IMR-90 (cell line): ENCODE measurements at regions not wholly inside any gene's neighbourhood (a gene's known extent, or its start where the extent isn't known, plus 50 kb on each side); places are given as distances from the start of the nearest gene placed in this dataset.

Experiments used
- ATAC-seq: fragments of 200-7000 bp; cut with Tn5 transposase; 2 replicates; pipeline ENCODE4 v1.9.1; 2020; ENCODE audit warnings: low read depth, mild to moderate bottlenecking, moderate library complexity
- BruUV-seq: library from RNA; stranded (reverse); fragments of 400-500 nt; replicated peaks from 2 replicates; lab custom pipeline; 2021; lab: Mats Ljungman, UMichigan
- CTCF ChIA-PET: fragments of 300-600 bp; formaldehyde crosslinking; extraction: SDS; loops from one replicate; lab custom pipeline; 2021; ENCODE audit warnings: antibody characterized with exemption; lab: Yijun Ruan, JAX
- POLR2A ChIA-PET: fragments of 300-600 bp; sonication (Branson Sonifier 250); formaldehyde crosslinking; loops from one replicate; lab custom pipeline; 2022; ENCODE audit warnings: antibody characterized with exemption; ENCODE audit not compliant: unreplicated experiment; lab: Charles Lee
- DNase-seq: peaks from one replicate; pipeline ENCODE4 v3.0.0; 2013
- H2AFZ ChIP-seq: replicated peaks from 2 replicates; pipeline ENCODE3; 2013; ENCODE audit warnings: low read length, mild to moderate bottlenecking; ENCODE audit not compliant: poor library complexity
- H2AK5ac ChIP-seq: 2 replicates; pipeline ENCODE4 v1.6.1; 2013; ENCODE audit warnings: low read depth, low read length, inconsistent platforms
- H2AK9ac ChIP-seq: replicated peaks from 2 replicates; pipeline ENCODE3; 2013; ENCODE audit warnings: mild to moderate bottlenecking, low read depth, low read length, moderate library complexity; ENCODE audit not compliant: poor library complexity
- H2BK120ac ChIP-seq: 2 replicates; pipeline ENCODE4 v1.6.1; 2013; ENCODE audit warnings: low read depth, low read length, inconsistent platforms
- H2BK15ac ChIP-seq: 3 replicates; pipeline ENCODE4 v1.6.1; 2013; ENCODE audit warnings: low read depth, low read length, inconsistent platforms
- H2BK20ac ChIP-seq: 2 replicates; pipeline ENCODE4 v1.6.1; 2013; ENCODE audit warnings: low read depth, mild to moderate bottlenecking, inconsistent platforms, low read length, moderate library complexity
- H2BK5ac ChIP-seq: 2 replicates; pipeline ENCODE4 v1.6.1; 2013; ENCODE audit warnings: mild to moderate bottlenecking, low read depth, low read length, inconsistent platforms; ENCODE audit not compliant: poor library complexity, severe bottlenecking
- H3K14ac ChIP-seq: replicated peaks from 2 replicates; pipeline ENCODE4 v1.6.1; 2013; ENCODE audit warnings: low read depth, low read length, inconsistent platforms
- H3K18ac ChIP-seq: 2 replicates; pipeline ENCODE4 v1.6.1; 2013; ENCODE audit warnings: low read depth, low read length, control low read depth
- H3K23ac ChIP-seq: 2 replicates; pipeline ENCODE4 v1.6.1; 2013; ENCODE audit warnings: low read depth, low read length, inconsistent platforms
- H3K27ac ChIP-seq: 2 replicates; pipeline ENCODE4 v1.5.1; 2013; ENCODE audit warnings: mild to moderate bottlenecking, control low read depth, low read length; ENCODE audit not compliant: insufficient read depth
- H3K27me3 ChIP-seq: 2 replicates; pipeline ENCODE4 v1.6.1; 2013; ENCODE audit warnings: low read length; ENCODE audit not compliant: control insufficient read depth, insufficient read depth
- H3K36me3 ChIP-seq: 2 replicates; pipeline ENCODE4 v1.6.1; 2013; ENCODE audit warnings: low read length, mixed read lengths; ENCODE audit not compliant: control insufficient read depth, insufficient read depth
- H3K4ac ChIP-seq: 2 replicates; pipeline ENCODE4 v1.6.1; 2013; ENCODE audit warnings: low read depth, low read length, inconsistent platforms
- H3K4me1 ChIP-seq: 2 replicates; pipeline ENCODE4 v1.6.1; 2013; ENCODE audit warnings: low read length, mixed read lengths; ENCODE audit not compliant: control insufficient read depth, insufficient read depth
- H3K4me2 ChIP-seq: 2 replicates; pipeline ENCODE4 v1.6.1; 2013; ENCODE audit warnings: low read depth, mild to moderate bottlenecking, control low read depth, low read length, moderate library complexity
- H3K4me3 ChIP-seq: 2 replicates; pipeline ENCODE4 v1.5.1; 2013; ENCODE audit warnings: low read depth, mild to moderate bottlenecking, control low read depth, low read length, moderate library complexity; ENCODE audit not compliant: insufficient read depth
- H3K56ac ChIP-seq: 2 replicates; pipeline ENCODE4 v1.6.1; 2013; ENCODE audit warnings: low read length, inconsistent platforms; ENCODE audit not compliant: insufficient read depth; ENCODE audit errors: extremely low read depth
- H3K79me1 ChIP-seq, 2 experiments: 2 replicates each; pipeline ENCODE4 v1.6.1; 2013; ENCODE audit warnings: low read length in 2 of 2, inconsistent platforms in 1 of 2, low read depth in 1 of 2
- H3K9ac ChIP-seq: 2 replicates; pipeline ENCODE4 v1.6.1; 2013; ENCODE audit warnings: low read depth, low read length, control low read depth
- H3K9me1 ChIP-seq: 2 replicates; pipeline ENCODE4 v1.6.1; 2013; ENCODE audit warnings: low read length, inconsistent platforms; ENCODE audit not compliant: insufficient read depth
- H3K9me3 ChIP-seq: 2 replicates; pipeline ENCODE4 v1.6.1; 2013; ENCODE audit warnings: low read length; ENCODE audit not compliant: control insufficient read depth, insufficient read depth
- H4K20me1 ChIP-seq: 2 replicates; pipeline ENCODE4 v1.6.1; 2013; ENCODE audit warnings: low read length, inconsistent platforms; ENCODE audit not compliant: insufficient read depth
- H4K5ac ChIP-seq: 2 replicates; pipeline ENCODE4 v1.6.1; 2013; ENCODE audit warnings: mild to moderate bottlenecking, low read depth, low read length, control low read depth
- H4K8ac ChIP-seq, 2 experiments: 2 replicates each; pipeline ENCODE4 v1.6.1; 2013; ENCODE audit warnings: low read depth in 2 of 2, low read length in 2 of 2, control low read depth in 1 of 2, inconsistent platforms in 1 of 2
- H4K91ac ChIP-seq: 2 replicates; pipeline ENCODE4 v1.6.1; 2013; ENCODE audit warnings: low read depth, low read length, inconsistent platforms; ENCODE audit not compliant: insufficient read depth
- MAFK ChIP-seq: IDR thresholded peaks from 2 replicates; pipeline ENCODE4 v1.6.1; 2012; ENCODE audit warnings: low read depth, low read length, improper control_type of control experiment
- MXI1 ChIP-seq: IDR thresholded peaks from 2 replicates; pipeline ENCODE4 v1.6.1; 2012; ENCODE audit warnings: low read depth, mild to moderate bottlenecking, low read length, moderate library complexity, borderline replicate concordance
- RFX5 ChIP-seq: IDR thresholded peaks from 2 replicates; pipeline ENCODE4 v1.8.0; 2012; ENCODE audit warnings: low read depth, mild to moderate bottlenecking, low read length, moderate library complexity
- WGBS, 2 experiments: methylation state at CpG; one replicate each; pipeline versions ENCODE4 v1.1.5 to v1.1.7; 2013; ENCODE audit warnings: missing lambda C conversion rate in 2 of 2; ENCODE audit not compliant: insufficient read length in 1 of 2; ENCODE audit errors: extremely low coverage in 2 of 2; 5-methylcytosine and 5-hydroxymethylcytosine counted together
- dilution Hi-C: fragments of 300-500 bp; cut with HindIII; formaldehyde crosslinking; loops from one replicate; pipeline ENCODE4 v1.14.3; 2018; ENCODE audit warnings: low sequenced_read_pairs; ENCODE audit not compliant: unreplicated experiment
- in situ Hi-C: fragments of 300-500 bp; cut with MboI; formaldehyde crosslinking; loops from 3 replicates; pipeline ENCODE4 v1.14.3; 2019; ENCODE audit warnings: low sequenced_read_pairs, inconsistent platforms, mixed read lengths
- intact Hi-C: fragments of 100-400 bp; cut with micrococcal nuclease; formaldehyde crosslinking; loops from 2 replicates; pipeline ENCODE4 v1.10.0; 2022
- TF ChIP-seq, protein P1 (sequence below): fragments of 150-350 bp; IDR thresholded peaks from 2 replicates; pipeline ENCODE4 v1.6.1; 2017; ENCODE audit warnings: mild to moderate bottlenecking, antibody characterized with exemption, low read length, low read depth

GRCh38 chr2:160905862-160906261 lies 254.4 kb upstream of the TANK start:
- H3K18ac ChIP-seq = no peak overlapping the region
- H2AK9ac ChIP-seq = no peak overlapping the region
- H3K4me1 ChIP-seq = peaks cover 6% of the 10 kb centered on the region
- H3K4ac ChIP-seq = no peak overlapping the region
- H3K27ac ChIP-seq = no peak overlapping the region
- no peak overlapping the region for H4K5ac ChIP-seq
- in situ Hi-C loops (no loop called here), intact Hi-C loops (no loop called here), dilution Hi-C loops (no loop called here)
- no peak overlapping the region for H2BK20ac ChIP-seq
- H2AFZ ChIP-seq = no peak overlapping the region
- no peak overlapping the region for H3K9ac ChIP-seq
- H3K23ac ChIP-seq = no peak overlapping the region
- no peaks in the 10 kb centered on the region for H3K9me3 ChIP-seq
- no peaks in the 10 kb centered on the region for H3K79me1 ChIP-seq
- DNase-seq (no peak), ATAC-seq (no peak)
- H3K4me2 ChIP-seq = no peak overlapping the region
- H2AK5ac ChIP-seq = no peak overlapping the region
- H3K9me1 ChIP-seq = peaks cover 2% of the 10 kb centered on the region
- H2BK120ac ChIP-seq = no peak overlapping the region
- no peak overlapping the region for H3K4me3 ChIP-seq
- no peaks in the 10 kb centered on the region for H3K27me3 ChIP-seq
- POLR2A ChIA-PET = interaction anchor here (0.6 to 0.7 kb wide), 2 partner anchors 11 to 155 kb away, joined by 3 to 4 read pairs; no protein-coding TSS in a partner anchor
- no peak overlapping the region for H4K8ac ChIP-seq
- H2BK15ac ChIP-seq = no peak overlapping the region
- no peak overlapping the region for H3K14ac ChIP-seq
- H3K56ac ChIP-seq = no peak overlapping the region
- no peak for TF ChIP-seq RFX5
- no peak for TF ChIP-seq MAFK
- TF ChIP-seq, protein P1, sequence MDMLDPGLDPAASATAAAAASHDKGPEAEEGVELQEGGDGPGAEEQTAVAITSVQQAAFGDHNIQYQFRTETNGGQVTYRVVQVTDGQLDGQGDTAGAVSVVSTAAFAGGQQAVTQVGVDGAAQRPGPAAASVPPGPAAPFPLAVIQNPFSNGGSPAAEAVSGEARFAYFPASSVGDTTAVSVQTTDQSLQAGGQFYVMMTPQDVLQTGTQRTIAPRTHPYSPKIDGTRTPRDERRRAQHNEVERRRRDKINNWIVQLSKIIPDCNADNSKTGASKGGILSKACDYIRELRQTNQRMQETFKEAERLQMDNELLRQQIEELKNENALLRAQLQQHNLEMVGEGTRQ = no peak
- no peak for TF ChIP-seq MXI1
- H4K91ac ChIP-seq = no peak overlapping the region
- no peaks in the 10 kb centered on the region for H4K20me1 ChIP-seq
- no peak overlapping the region for H2BK5ac ChIP-seq
- CTCF ChIA-PET = no interaction called here
- 86% methylated on average over 1 of the region's 2 CpGs; no CpG with 5 or more reads in 1 of the 2 experiments for WGBS, 2 experiments
- H3K36me3 ChIP-seq = no peaks in the 10 kb centered on the region
- BruUV-seq = no TSS peak
